T47D (cell line): ENCODE measurements at regions not wholly inside any gene's neighbourhood (a gene's known extent, or its start where the extent isn't known, plus 50 kb on each side); places are given as distances from the start of the nearest gene placed in this dataset.
A peak's percentile ranks its signal among the peaks of the same experiment; 100 is the strongest.

Experiments
- DNase-seq, 2 experiments: peaks; one replicate each; pipeline versions ENCODE4 v3.0.0 to v3.0.0-alpha.2; 2011 to 2012; ENCODE audit warnings: low read depth in 1 of 2, low spot score in 1 of 2
- JUND ChIP-seq: IDR thresholded peaks from 2 replicates; pipeline ENCODE4 v1.6.1; 2012; ENCODE audit warnings: low read depth
- in situ Hi-C: cut with HindIII; loops from 2 replicates; pipeline ENCODE4 v1.10.0; 2016; ENCODE audit warnings: low sequenced_read_pairs, low pct_unique_long_range_greater_than_20kb

DNA sequence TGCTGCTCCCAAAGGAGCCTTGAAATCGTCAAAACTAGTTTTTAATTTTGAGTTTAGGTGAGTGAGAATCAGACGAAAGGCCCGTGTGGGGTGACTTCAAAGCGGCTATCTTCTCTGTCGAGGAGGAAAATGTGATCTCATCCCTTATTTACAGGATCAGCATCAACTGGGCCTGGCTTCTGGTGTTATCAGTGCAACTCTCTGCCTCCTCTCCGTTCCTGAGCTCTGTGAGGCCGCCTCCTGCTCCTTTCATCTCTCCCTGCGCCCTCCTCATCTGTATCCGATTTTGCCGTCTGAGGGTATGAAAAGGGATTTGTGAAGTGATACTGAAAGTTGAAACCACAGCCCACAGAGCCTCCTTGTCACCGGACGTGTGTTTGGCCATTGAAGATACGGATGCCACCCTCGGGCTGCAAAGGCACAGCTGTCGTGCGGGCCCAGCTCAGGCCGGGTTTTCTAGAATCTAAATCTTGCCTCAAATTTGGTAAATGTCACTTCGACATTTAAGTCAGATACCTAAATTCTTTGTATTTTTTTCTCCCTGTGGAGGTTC lies 408.7 kb upstream of the ADARB2 start:
- TF ChIP-seq JUND, result no peak
- DNase-seq, result no peak
- in situ Hi-C loops, result no loop called here

GRCh38 chr10:2145491-2145890 lies 408.2 kb upstream of the ADARB2 start:
- in situ Hi-C loops, result no loop called here
- no peak for TF ChIP-seq JUND
- no peak for DNase-seq

DNA sequence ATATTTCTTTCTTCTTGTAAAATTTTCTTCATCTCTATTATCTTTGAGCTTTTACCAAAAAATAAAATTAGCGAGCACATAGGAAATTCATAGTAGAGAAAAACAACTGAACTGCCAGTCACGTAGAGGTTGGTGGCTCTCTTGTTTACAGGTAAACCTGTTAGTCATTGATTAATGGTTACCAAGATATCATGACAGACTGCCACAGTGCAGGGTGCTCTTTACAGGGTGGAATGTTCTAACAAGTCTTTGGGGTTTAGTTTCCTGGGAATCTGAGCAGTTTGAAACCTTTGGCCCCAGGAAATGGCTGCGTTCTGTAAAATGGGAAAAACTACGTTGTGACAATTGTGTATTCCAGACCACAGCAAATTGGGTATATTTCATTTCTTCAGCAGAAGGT lies 407.3 kb upstream of the ADARB2 start:
- no peak for TF ChIP-seq JUND
- DNase-seq, result no peak
- in situ Hi-C loops, result no loop called here

DNA sequence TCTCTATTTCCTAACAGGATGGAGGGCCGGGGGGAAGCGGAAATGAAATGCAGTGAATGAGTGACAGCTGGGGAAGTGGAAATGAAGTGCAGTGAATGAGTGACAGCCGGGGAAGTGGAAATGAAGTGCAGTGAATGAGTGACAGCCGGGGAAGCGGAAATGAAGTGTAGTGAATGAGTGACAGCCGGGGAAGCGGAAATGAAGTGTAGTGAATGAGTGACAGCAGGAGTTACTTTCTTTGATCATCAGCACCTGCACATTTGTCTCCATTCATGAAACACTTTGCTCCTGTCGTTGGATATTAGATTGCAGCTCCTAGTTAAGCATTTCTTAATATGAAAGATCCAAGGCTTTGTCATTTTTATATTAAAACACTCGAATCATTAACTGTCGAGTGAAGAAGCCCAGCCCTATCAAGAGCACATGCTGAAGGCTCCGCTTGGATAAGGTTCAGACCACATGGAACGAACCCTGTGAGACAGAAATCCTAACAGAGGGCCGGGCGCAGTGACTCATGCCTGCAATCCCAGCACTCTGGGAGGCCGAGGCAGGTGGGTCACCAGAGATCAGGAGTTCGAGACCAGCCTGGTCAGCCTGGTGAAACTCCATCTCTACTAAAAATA lies 406.0 kb upstream of the ADARB2 start:
- no peak for TF ChIP-seq JUND
- in situ Hi-C loops, result no loop called here
- DNase-seq, result no peak

DNA sequence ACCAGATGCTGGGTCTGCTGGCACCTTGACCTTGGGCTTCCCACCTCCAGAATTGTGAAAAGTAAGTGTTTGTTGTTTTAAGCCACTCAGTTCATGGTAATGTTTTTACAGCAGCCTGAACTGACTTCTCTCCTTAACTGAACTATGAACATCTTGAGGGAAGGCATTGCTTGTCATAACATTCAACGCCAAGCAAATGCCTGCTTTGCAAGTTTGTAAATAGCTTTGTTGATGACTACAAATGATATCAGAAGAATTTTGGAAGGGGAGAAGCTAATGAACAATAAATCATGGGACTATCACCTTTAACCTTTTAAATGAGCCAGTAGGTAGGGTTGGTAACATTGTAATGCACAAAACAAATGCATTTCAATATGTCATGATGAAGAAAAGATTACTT lies 402.4 kb upstream of the ADARB2 start:
- TF ChIP-seq JUND, result no peak
- no peak for DNase-seq
- in situ Hi-C loops, result no loop called here

- TF ChIP-seq JUND, result no peak
- in situ Hi-C loops, result no loop called here
- DNase-seq, result peak in 1 of 2 experiments; percentile 33
These were observed 400.3 kb upstream of the ADARB2 start for GRCh38 chr10:2137549-2138174.

GRCh38 chr10:2130705-2131305 lies 393.5 kb upstream of the ADARB2 start:
- TF ChIP-seq JUND, result no peak
- in situ Hi-C loops, result no loop called here
- no peak for DNase-seq

GRCh38 chr10:2128991-2129390 lies 391.7 kb upstream of the ADARB2 start:
- DNase-seq, result no peak
- in situ Hi-C loops, result no loop called here
- no peak for TF ChIP-seq JUND

DNA sequence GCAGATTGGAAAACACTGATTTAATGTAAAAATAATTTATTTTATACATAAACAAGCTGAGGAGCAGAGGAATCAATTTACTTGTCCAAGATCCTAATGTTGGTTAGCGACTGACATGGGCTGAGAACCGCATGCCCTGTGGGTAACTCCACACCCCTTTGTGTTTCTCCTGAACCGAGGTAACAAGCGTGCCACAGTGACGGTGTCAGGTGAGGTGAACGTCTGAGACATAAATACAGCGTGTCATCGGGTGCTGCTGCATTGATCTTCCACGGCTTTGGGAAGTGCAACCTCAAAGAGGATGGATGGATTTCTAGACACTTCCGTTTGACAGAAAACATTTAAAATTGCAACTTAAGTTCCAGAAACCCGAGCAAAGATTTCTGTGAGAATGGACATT lies 386.8 kb upstream of the ADARB2 start:
- DNase-seq, result no peak
- in situ Hi-C loops, result no loop called here
- no peak for TF ChIP-seq JUND

DNA sequence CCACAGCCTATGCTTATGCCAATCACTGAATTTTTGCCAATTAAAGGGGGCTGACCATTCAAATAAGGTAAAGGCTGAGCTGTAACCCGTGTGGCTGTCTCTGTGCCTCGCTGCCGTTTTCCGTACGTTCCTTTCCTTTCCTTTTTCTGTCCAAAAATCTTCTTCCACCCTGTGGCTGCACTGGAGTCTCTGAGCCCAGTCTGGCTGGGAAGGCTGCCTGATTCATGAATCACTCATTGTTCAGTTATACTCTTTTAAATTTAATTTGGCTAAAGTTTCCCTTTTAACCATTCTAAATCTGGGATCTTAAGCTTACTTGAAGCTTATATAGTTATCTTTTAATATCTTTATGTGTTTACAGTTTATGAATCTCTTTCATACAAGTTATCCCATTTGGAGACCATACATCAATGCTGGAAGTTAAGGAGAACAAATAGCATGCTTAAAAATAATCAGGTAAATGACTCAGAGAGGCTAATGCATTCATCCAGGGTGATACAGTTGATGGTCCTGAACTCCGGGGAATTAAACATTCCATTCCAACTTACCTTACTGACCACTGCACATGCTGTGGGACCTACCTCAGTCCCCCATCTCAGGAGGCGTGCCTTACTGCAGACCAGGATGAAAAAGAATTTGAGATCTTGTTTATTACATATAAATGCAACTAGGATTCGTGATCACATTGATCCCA lies 385.3 kb upstream of the ADARB2 start:
- DNase-seq, result no peak
- in situ Hi-C loops, result no loop called here
- no peak for TF ChIP-seq JUND

- no peak for TF ChIP-seq JUND
- DNase-seq, result no peak
- in situ Hi-C loops, result no loop called here
These were observed 384.6 kb upstream of the ADARB2 start for GRCh38 chr10:2121929-2122328.

- no peak for TF ChIP-seq JUND
- DNase-seq, result no peak
- in situ Hi-C loops, result no loop called here
These were observed 384.0 kb upstream of the ADARB2 start for GRCh38 chr10:2121315-2121714.

DNA sequence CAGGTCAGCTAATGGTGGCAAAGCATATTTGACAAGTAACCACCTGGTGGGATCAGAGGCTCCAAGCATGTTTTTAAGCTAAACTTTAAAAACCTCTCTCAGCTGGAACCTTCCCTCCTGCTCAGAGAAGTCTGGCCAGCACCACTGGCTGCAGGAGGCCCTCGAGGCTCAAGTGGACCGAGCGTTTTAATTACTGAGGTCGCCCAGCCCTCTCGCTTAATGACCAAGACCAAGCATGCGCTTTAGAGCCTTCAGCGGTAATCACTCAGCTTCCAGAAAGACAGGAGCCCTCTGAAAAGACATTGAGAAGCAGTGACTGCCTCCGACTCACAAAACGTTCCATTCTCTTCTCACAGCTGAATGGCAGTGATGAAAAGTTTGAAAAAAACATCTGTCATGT lies 383.4 kb upstream of the ADARB2 start:
- in situ Hi-C loops, result no loop called here
- DNase-seq, result no peak
- TF ChIP-seq JUND, result no peak
